SJCRH30 (cell line): ENCODE measurements at regions not wholly inside any gene's neighbourhood (a gene's known extent, or its start where the extent isn't known, plus 50 kb on each side); places are given as distances from the start of the nearest gene placed in this dataset.

Experiments
- DNase-seq, 2 experiments: peaks; one replicate each; pipeline ENCODE4 v3.0.0-alpha.2; 2015 to 2020
- H3K27ac ChIP-seq: fragments of 250-450 bp; sonication (Bioruptor Pico); 2 replicates; pipeline ENCODE4 v1.5.1; 2020; ENCODE audit warnings: mild to moderate bottlenecking, moderate library complexity
- H3K27me3 ChIP-seq: fragments of 250-450 bp; sonication (Bioruptor Pico); 2 replicates; pipeline ENCODE4 v1.5.1; 2020; ENCODE audit warnings: mild to moderate bottlenecking, moderate library complexity
- H3K36me3 ChIP-seq: fragments of 250-450 bp; sonication (Bioruptor Pico); 2 replicates; pipeline ENCODE4 v1.5.1; 2020; ENCODE audit warnings: mild to moderate bottlenecking, moderate library complexity
- H3K4me1 ChIP-seq: fragments of 250-450 bp; sonication (Bioruptor Pico); 2 replicates; pipeline ENCODE4 v1.5.1; 2020; ENCODE audit warnings: mild to moderate bottlenecking, moderate library complexity
- H3K4me3 ChIP-seq: fragments of 250-450 bp; sonication (Bioruptor Pico); 2 replicates; pipeline ENCODE4 v1.5.1; 2020; ENCODE audit warnings: mild to moderate bottlenecking, moderate library complexity
- H3K9me3 ChIP-seq: fragments of 250-450 bp; sonication (Bioruptor Pico); replicated peaks from 2 replicates; pipeline ENCODE4 v1.5.1; 2020; ENCODE audit warnings: mild to moderate bottlenecking, moderate library complexity

DNA sequence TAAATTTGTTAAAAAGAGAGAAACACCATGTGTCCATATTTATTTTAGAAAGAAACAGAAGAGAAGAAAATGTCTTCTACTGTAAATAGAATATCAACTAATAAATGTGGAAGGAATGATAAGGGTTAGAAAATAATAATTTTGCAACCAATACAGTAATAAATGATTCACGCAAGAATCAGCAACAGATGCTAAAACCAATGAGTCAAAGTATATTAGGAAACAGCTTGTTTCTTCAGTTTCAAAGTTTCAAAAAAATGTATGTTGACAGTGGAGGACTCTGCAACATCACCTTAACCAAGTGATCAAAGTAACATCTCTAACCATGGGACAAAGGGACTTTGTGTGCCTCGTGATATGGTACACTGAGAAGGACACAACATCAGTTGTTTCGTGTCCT, 147.0 kb downstream of the TWIST2 start:
- Histone ChIP-seq H3K27ac (no peak overlapping the region), H3K36me3 (no peaks in the 10 kb centered on the region), H3K9me3 (peaks cover 6% of the 10 kb centered on the region; the same call in 1 of the 2 replicates), H3K27me3 (peaks cover 9% of the 10 kb centered on the region), H3K4me3 (no peak overlapping the region), H3K4me1 (no peaks in the 10 kb centered on the region)
- no peak for DNase-seq

DNA sequence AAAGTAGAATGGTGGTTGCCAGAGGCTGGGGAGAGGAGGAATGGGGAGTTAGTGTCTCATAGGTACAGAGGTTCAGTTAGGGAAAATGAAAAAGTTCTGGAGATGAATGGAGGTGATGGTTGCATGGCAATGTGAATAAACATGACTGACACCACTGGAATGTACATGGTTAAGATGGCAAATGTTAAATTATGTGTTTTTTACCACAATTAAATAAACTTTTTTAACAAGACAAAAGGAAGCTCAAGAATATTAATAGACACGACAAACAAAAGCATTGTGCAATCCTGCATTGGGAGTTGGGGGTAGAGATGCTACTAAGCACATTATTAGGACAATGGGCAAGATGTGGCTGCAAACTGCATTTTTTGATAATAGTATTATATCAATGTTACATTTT, 147.7 kb downstream of the TWIST2 start:
- peaks cover 9% of the 10 kb centered on the region for H3K27me3 ChIP-seq
- no peaks in the 10 kb centered on the region for H3K4me1 ChIP-seq
- no peak overlapping the region for H3K27ac ChIP-seq
- peaks cover 6% of the 10 kb centered on the region; the same call in 1 of the 2 replicates for H3K9me3 ChIP-seq
- H3K4me3 ChIP-seq, result no peak overlapping the region
- no peak for DNase-seq
- H3K36me3 ChIP-seq, result no peaks in the 10 kb centered on the region

- Histone ChIP-seq H3K9me3 (peaks cover 6% of the 10 kb centered on the region; the same call in 1 of the 2 replicates), H3K27ac (no peak overlapping the region), H3K36me3 (no peaks in the 10 kb centered on the region), H3K27me3 (peaks cover 11% of the 10 kb centered on the region), H3K4me1 (no peaks in the 10 kb centered on the region), H3K4me3 (no peak overlapping the region)
- no peak for DNase-seq
These were observed 148.6 kb downstream of the TWIST2 start for GRCh38 chr2:238996331-238997136.

DNA sequence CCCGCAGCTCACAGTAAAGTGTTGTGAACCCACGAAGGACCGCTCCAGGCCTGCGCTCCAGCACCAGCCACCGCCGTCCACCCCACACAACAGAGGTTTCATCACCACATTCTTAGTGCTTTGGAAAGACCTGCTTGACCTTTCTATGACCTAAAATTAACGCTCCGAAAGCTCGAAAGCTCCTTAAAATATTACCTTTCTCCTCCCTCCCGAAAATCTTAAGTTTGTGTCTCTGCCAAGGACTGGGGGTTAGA, 149.2 kb downstream of the TWIST2 start:
- Histone ChIP-seq H3K27me3 (peaks cover 12% of the 10 kb centered on the region), H3K27ac (no peak overlapping the region), H3K4me1 (no peaks in the 10 kb centered on the region), H3K9me3 (peaks cover 6% of the 10 kb centered on the region; the same call in 1 of the 2 replicates), H3K4me3 (no peak overlapping the region), H3K36me3 (no peaks in the 10 kb centered on the region)
- no peak for DNase-seq

DNA sequence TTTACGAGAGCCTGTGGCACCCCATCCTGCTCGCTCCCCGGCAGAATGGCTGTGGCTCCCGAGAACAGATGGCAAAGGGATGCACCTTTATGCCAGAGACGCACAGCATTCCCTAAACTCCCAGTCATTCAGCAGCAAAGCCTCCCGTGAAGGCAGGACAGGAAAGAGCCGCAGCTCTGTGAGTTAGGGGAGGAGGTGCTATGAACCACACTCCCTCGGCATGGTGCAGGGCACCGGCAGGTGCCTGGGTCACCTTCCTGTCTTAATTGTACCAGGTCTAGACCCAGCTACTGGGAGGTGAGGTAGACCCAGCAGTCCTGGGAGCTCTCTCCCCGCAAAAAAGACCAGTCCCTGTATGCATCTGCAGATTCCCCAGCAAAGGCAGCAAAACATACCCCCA, 149.8 kb downstream of the TWIST2 start:
- H3K36me3 ChIP-seq, result no peaks in the 10 kb centered on the region
- H3K27me3 ChIP-seq, result peaks cover 13% of the 10 kb centered on the region
- no peak for DNase-seq
- peaks cover 6% of the 10 kb centered on the region; the same call in 1 of the 2 replicates for H3K9me3 ChIP-seq
- no peak overlapping the region for H3K4me3 ChIP-seq
- no peak overlapping the region for H3K27ac ChIP-seq
- H3K4me1 ChIP-seq, result no peaks in the 10 kb centered on the region; the same call in 1 of the 2 replicates
